Hematopoietic multipotent progenitor cell treated with erythropoietin and hydrocortisone succinate and interleukin-3 and kit ligand, for 4 days (in vitro differentiated cells): ENCODE measurements at regions not wholly inside any gene's neighbourhood (a gene's known extent, or its start where the extent isn't known, plus 50 kb on each side); places are given as distances from the start of the nearest gene placed in this dataset.

ENCODE experiments used
- DNase-seq: peaks from one replicate; pipeline ENCODE4 v3.0.0-alpha.2; 2015

- DNase-seq: no peak
Observed at GRCh38 chr4:138740816-138741745, 274.5 kb upstream of the NOCT start.

- DNase-seq: no peak
Observed at GRCh38 chr4:138736362-138736761, 279.2 kb upstream of the NOCT start.

- no peak for DNase-seq
Observed at GRCh38 chr4:138734746-138735145, 280.8 kb upstream of the NOCT start.

GRCh38 chr4:138728566-138728965 is 287.0 kb upstream of the NOCT start:
- DNase-seq: no peak

- DNase-seq: no peak
Observed at GRCh38 chr4:138727731-138728130, 287.9 kb upstream of the NOCT start.

- DNase-seq: no peak
Observed at GRCh38 chr4:138724530-138724929, 291.1 kb upstream of the NOCT start.

- no peak for DNase-seq
Observed at GRCh38 chr4:138716559-138717335, 298.8 kb upstream of the NOCT start.

GRCh38 chr4:138710297-138710696 is 305.3 kb upstream of the NOCT start:
- no peak for DNase-seq

- DNase-seq: no peak
Observed at GRCh38 chr4:138709859-138710258, 305.7 kb upstream of the NOCT start.

- no peak for DNase-seq
Observed at GRCh38 chr4:138707746-138708677, 307.6 kb upstream of the NOCT start.

- DNase-seq: no peak
Observed at GRCh38 chr4:138706201-138706600, 309.4 kb upstream of the NOCT start.

- no peak for DNase-seq
Observed at GRCh38 chr4:138702190-138702824, 313.3 kb upstream of the NOCT start.

GRCh38 chr4:138698641-138699040 is 316.9 kb upstream of the NOCT start:
- DNase-seq: peak; percentile 43

GRCh38 chr4:138697851-138698250 is 317.7 kb upstream of the NOCT start:
- DNase-seq: no peak

GRCh38 chr4:138696771-138697170 is 318.8 kb upstream of the NOCT start:
- DNase-seq: no peak

GRCh38 chr4:138696058-138696457 is 319.5 kb upstream of the NOCT start:
- DNase-seq: peak; percentile 24

- no peak for DNase-seq
Observed at GRCh38 chr4:138693526-138693925, 322.1 kb upstream of the NOCT start.

GRCh38 chr4:138692411-138692810 is 323.2 kb upstream of the NOCT start:
- DNase-seq: no peak

GRCh38 chr4:138689593-138689992 is 326.0 kb upstream of the NOCT start:
- DNase-seq: no peak

GRCh38 chr4:138689187-138689586 is 326.4 kb upstream of the NOCT start:
- no peak for DNase-seq

GRCh38 chr4:138688408-138689085 is 327.0 kb upstream of the NOCT start:
- DNase-seq: no peak
